K562 (cell line): ENCODE measurements at regions not wholly inside any gene's neighbourhood (a gene's known extent, or its start where the extent isn't known, plus 50 kb on each side); places are given as distances from the start of the nearest gene placed in this dataset.
A peak's percentile ranks its signal among the peaks of the same experiment; 100 is the strongest.

Experiments used
- ATAC-seq: fragments of 200-7000 bp; cut with Tn5 transposase; 3 replicates; pipeline ENCODE4 v1.9.1; 2020; ENCODE audit warnings: moderate library complexity
- BruUV-seq: library from RNA; stranded (reverse); fragments of 400-500 nt; replicated peaks from 2 replicates; lab custom pipeline; 2021; lab: Mats Ljungman, UMichigan
- CTCF ChIA-PET: fragments of 300-600 bp; formaldehyde crosslinking; extraction: SDS; loops from one replicate; lab custom pipeline; 2021; ENCODE audit warnings: low intra/inter-chr PET ratio; lab: Yijun Ruan, JAX
- POLR2A ChIA-PET: fragments of 300-600, 350-650 bp; sonication (Branson Sonifier 250); formaldehyde crosslinking; extraction: SDS; loops from one replicate; lab custom pipeline; 2021; ENCODE audit warnings: antibody characterized with exemption, inconsistent platforms; lab: Yijun Ruan, JAX
- DNase-seq, 4 experiments: peaks; one replicate each; pipeline versions ENCODE4 v3.0.0 to v3.0.0-alpha.2; 2011 to 2018; ENCODE audit warnings: low spot score in 3 of 4, mixed read lengths in 3 of 4; ENCODE audit errors: extremely low read depth in 1 of 4
- FAIRE-seq: peaks from 2 replicates; lab custom pipeline; 2011; peaks lifted over from hg19 to GRCh38; lab: Jason Lieb, UNC
- H2AFZ ChIP-seq: 2 replicates; pipeline ENCODE4 v1.6.0; 2011; ENCODE audit warnings: low read depth, low read length, control low read depth, inconsistent platforms
- H3K27ac ChIP-seq: fragments of 200-600 bp; 3 replicates; pipeline ENCODE4 v1.8.0; 2011; ENCODE audit warnings: low read depth, mild to moderate bottlenecking, control low read depth, inconsistent platforms, low read length, moderate library complexity, mixed read lengths; ENCODE audit errors: extremely low read depth
- H3K27me3 ChIP-seq, 2 experiments: fragments of 300-600 bp in 1 of 2; 2 replicates in 1 of 2; 3 replicates in 1 of 2; pipeline versions ENCODE4 v1.6.0 to v1.8.0; 2011; ENCODE audit warnings: inconsistent platforms in 2 of 2, low read length in 2 of 2, mild to moderate bottlenecking in 1 of 2, mixed read lengths in 1 of 2, moderate library complexity in 1 of 2; ENCODE audit not compliant: control insufficient read depth in 2 of 2, insufficient read depth in 2 of 2
- H3K36me3 ChIP-seq: fragments of 300-600 bp; 3 replicates; pipeline ENCODE4 v1.8.0; 2011; ENCODE audit warnings: mild to moderate bottlenecking, low read length, inconsistent platforms; ENCODE audit not compliant: control insufficient read depth, insufficient read depth
- H3K4me1 ChIP-seq, 2 experiments: fragments of 200-600 bp in 1 of 2; replicated peaks in 1 of 2; 2 replicates in 1 of 2; 3 replicates in 1 of 2; pipeline versions ENCODE4 v1.5.1 to v1.8.0; 2011; ENCODE audit warnings: inconsistent platforms in 2 of 2, low read length in 2 of 2, mild to moderate bottlenecking in 1 of 2, mixed read lengths in 1 of 2, moderate library complexity in 1 of 2; ENCODE audit not compliant: control insufficient read depth in 2 of 2, insufficient read depth in 2 of 2
- H3K4me2 ChIP-seq: 2 replicates; pipeline ENCODE4 v1.6.1; 2011; ENCODE audit warnings: low read length, control low read depth, inconsistent platforms, mixed read lengths; ENCODE audit not compliant: insufficient read depth
- H3K4me3 ChIP-seq: fragments of 200-600 bp; sonication (generic), shearing (Covaris generic); 2 replicates; pipeline ENCODE4 v1.5.1; 2016; ENCODE audit warnings: control low read depth, inconsistent platforms
- H3K79me2 ChIP-seq: fragments of 200-600 bp; 3 replicates; pipeline ENCODE4 v1.8.0; 2011; ENCODE audit warnings: low read length, inconsistent platforms; ENCODE audit not compliant: control insufficient read depth, insufficient read depth
- H3K9ac ChIP-seq, 2 experiments: 2 replicates each; pipeline versions ENCODE4 v1.6.0 to v1.6.1; 2011; ENCODE audit warnings: low read depth in 2 of 2, low read length in 2 of 2, control low read depth in 1 of 2, inconsistent platforms in 1 of 2, mild to moderate bottlenecking in 1 of 2, mixed read lengths in 1 of 2; ENCODE audit not compliant: insufficient read depth in 1 of 2
- H3K9me1 ChIP-seq: one replicate; pipeline ENCODE4 v1.6.0; 2011; ENCODE audit warnings: inconsistent platforms, mild to moderate bottlenecking, low read length, moderate library complexity; ENCODE audit not compliant: control insufficient read depth, insufficient read depth
- H3K9me3 ChIP-seq: replicated peaks from 2 replicates; pipeline ENCODE4 v1.5.1; 2011; ENCODE audit warnings: low read depth, low read length, inconsistent platforms; ENCODE audit not compliant: control insufficient read depth, insufficient read depth
- H4K20me1 ChIP-seq: replicated peaks from 2 replicates; pipeline ENCODE4 v1.6.1; 2011; ENCODE audit warnings: low read length, inconsistent platforms, mixed read lengths; ENCODE audit not compliant: control insufficient read depth, insufficient read depth
- BACH1 ChIP-seq: fragments of 200-800 bp; sonication (Bioruptor generic); IDR thresholded peaks from 2 replicates; pipeline ENCODE4 v1.6.1; 2016; ENCODE audit warnings: missing genetic modification characterization, missing compliant biosample characterization
- CCNT2 ChIP-seq: IDR thresholded peaks from 2 replicates; pipeline ENCODE4 v1.6.1; 2011; ENCODE audit warnings: borderline replicate concordance, low read depth, mild to moderate bottlenecking, moderate library complexity, mixed read lengths, low read length; ENCODE audit not compliant: insufficient read length; ENCODE audit errors: extremely low read depth
- DIDO1 ChIP-seq: fragments of 450-650 bp; IDR thresholded peaks from 2 replicates; pipeline ENCODE4 v1.6.1; 2016; ENCODE audit warnings: low read depth, missing biosample characterization, missing genetic modification characterization
- FOXP1 ChIP-seq: sonication (generic); formaldehyde crosslinking; IDR thresholded peaks from 2 replicates; pipeline ENCODE4 v1.8.0; 2022; ENCODE audit warnings: mild to moderate bottlenecking, missing genetic modification reagents
- HDAC3 ChIP-seq: fragments of 450-650 bp; IDR thresholded peaks from 2 replicates; pipeline ENCODE4 v1.6.1; 2018; ENCODE audit warnings: borderline replicate concordance, mild to moderate bottlenecking, moderate library complexity; ENCODE audit not compliant: partially characterized antibody
- PHTF2 ChIP-seq: fragments of 250-450 bp; sonication (Bioruptor Pico); IDR thresholded peaks from 2 replicates; pipeline ENCODE4 v1.5.0; 2021; ENCODE audit warnings: mild to moderate bottlenecking
- ZKSCAN1 ChIP-seq: fragments of 150-350 bp; IDR thresholded peaks from 2 replicates; pipeline ENCODE4 v1.6.1; 2016; ENCODE audit warnings: low read depth, low read length
- ZNF444 ChIP-seq: fragments of 250-450 bp; sonication (Bioruptor Pico); IDR thresholded peaks from 2 replicates; pipeline ENCODE4 v1.4.0; 2020; ENCODE audit warnings: mild to moderate bottlenecking, moderate library complexity
- ZNF780A ChIP-seq: fragments of 250-450 bp; sonication (Bioruptor Pico); IDR thresholded peaks from 2 replicates; pipeline ENCODE4 v1.5.0; 2021; ENCODE audit warnings: mild to moderate bottlenecking
- ZNF79 ChIP-seq: fragments of 250-450 bp; sonication (Bioruptor Pico); IDR thresholded peaks from 2 replicates; pipeline ENCODE4 v1.4.0; 2020; ENCODE audit warnings: low read depth, mild to moderate bottlenecking, moderate library complexity
- WGBS: fragments of 100-300 bp; shearing (Covaris generic); methylation state at CpG from one replicate; pipeline ENCODE4 v1.1.6; 2016; ENCODE audit warnings: low coverage, mixed read lengths; ENCODE audit not compliant: insufficient coverage; ENCODE audit errors: missing lambda C conversion rate; 5-methylcytosine and 5-hydroxymethylcytosine counted together
- in situ Hi-C: fragments of 300-500 bp; cut with MboI; formaldehyde crosslinking; loops from 4 replicates; pipeline ENCODE4 v1.15.0; 2018; ENCODE audit warnings: inconsistent platforms, mixed read lengths
- intact Hi-C: fragments of 100-400 bp; cut with micrococcal nuclease; formaldehyde crosslinking; loops from 2 replicates; pipeline ENCODE4 v1.14.2; 2022
- TF ChIP-seq, protein P1 (sequence below): fragments of 250-450 bp; sonication (Bioruptor Pico); IDR thresholded peaks from 2 replicates; pipeline ENCODE4 v1.8.0; 2021; ENCODE audit warnings: moderate library complexity, mild to moderate bottlenecking, inconsistent platforms
- TF ChIP-seq, protein P2 (sequence below), 2 experiments: fragments of 450-650 bp in 1 of 2; sonication (generic) in 1 of 2; formaldehyde crosslinking in 1 of 2; IDR thresholded peaks in 1 of 2; conservative IDR thresholded peaks in 1 of 2; 2 replicates each; pipeline versions ENCODE4 v1.6.1 to v1.8.1; 2016 to 2023; ENCODE audit warnings: mild to moderate bottlenecking in 2 of 2, moderate library complexity in 2 of 2, inconsistent platforms in 1 of 2, missing genetic modification reagents in 1 of 2

DNA sequence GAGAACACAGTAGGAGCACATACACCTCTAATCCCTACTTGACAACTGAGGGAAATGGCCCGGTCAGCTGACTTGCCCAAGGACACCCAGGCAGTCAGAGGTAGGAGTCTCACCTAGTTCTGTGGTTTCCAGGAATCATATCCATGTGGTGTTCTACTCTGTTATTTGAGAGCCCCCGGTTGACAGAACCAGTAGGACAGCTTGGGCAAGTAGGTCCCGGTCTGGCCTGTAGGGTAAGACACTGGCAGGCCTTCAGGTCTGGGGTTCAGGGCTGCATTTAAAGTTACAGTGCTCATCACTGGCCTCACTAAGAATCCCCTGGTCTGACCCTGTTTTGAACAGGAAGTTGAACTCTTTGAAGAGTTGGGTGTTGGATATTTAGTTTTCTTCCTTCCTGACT lies 476.1 kb downstream of the SHQ1 start:
- ChIA-PET POLR2A (interaction anchor here (0.7 kb wide), 1 partner anchor 212 kb away, joined by 3 read pairs; no protein-coding TSS in a partner anchor), CTCF (no interaction called here)
- no peak overlapping the region for H3K27ac ChIP-seq
- 38% methylated on average over 3 of the region's 3 CpGs for WGBS
- no peak overlapping the region for H3K4me3 ChIP-seq
- DNase-seq: no peak
- peak; percentile 39 for ATAC-seq
- BruUV-seq: no TSS peak
- intact Hi-C loops: no loop called here
- H3K36me3 ChIP-seq: peaks cover 14% of the 10 kb centered on the region; the same call in 2 of the 3 replicates
- peak; percentile 48 for FAIRE-seq
- H3K9me3 ChIP-seq: no peaks in the 10 kb centered on the region
- no peaks in the 10 kb centered on the region for H3K9me1 ChIP-seq
- H4K20me1 ChIP-seq: no peaks in the 10 kb centered on the region
- H3K27me3 ChIP-seq: no peaks in the 10 kb centered on the region
- H3K79me2 ChIP-seq: no peaks in the 10 kb centered on the region
- TF ChIP-seq FOXP1 (CRISPR knock-in tag): no peak
- 0 out of 2 replicates have a peak, but pooled peaks have one; percentile 15 for TF ChIP-seq ZKSCAN1
- H2AFZ ChIP-seq: no peak overlapping the region
- H3K9ac ChIP-seq: no peak overlapping the region
- peaks cover 0 to 4% of the 10 kb centered on the region in 2 experiments; a peak in 3 of 5 replicates for H3K4me1 ChIP-seq
- no peak overlapping the region for H3K4me2 ChIP-seq
- in situ Hi-C loops: no loop called here

DNA sequence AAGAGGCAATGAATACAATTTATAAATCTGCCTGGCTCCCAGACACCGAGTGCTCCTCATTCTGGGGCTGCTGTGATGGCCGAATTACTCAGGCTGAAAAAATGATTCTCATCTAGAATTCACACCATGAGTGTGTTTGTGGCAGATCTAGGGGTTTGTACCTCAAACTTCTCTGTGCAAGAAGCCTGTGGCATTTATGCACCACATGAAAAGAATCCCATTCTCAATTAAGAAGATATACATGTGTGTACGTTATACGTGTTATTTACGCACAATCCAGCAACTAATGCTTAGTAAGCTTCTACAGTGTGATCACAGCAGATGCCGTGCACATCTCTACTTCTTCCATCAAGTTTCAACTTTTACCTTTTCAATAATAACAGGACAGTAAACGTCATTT lies 476.8 kb downstream of the SHQ1 start:
- Histone ChIP-seq H4K20me1 (no peaks in the 10 kb centered on the region), H3K9ac (no peak overlapping the region), H3K4me3 (no peak overlapping the region), H3K9me3 (no peaks in the 10 kb centered on the region), H2AFZ (no peak overlapping the region), H3K36me3 (peaks cover 9% of the 10 kb centered on the region; the same call in 1 of the 3 replicates), H3K4me1 (peaks cover 0 to 4% of the 10 kb centered on the region in 2 experiments; a peak in 3 of 5 replicates), H3K9me1 (no peaks in the 10 kb centered on the region), H3K27me3 (no peaks in the 10 kb centered on the region), H3K27ac (no peak overlapping the region), H3K4me2 (no peak overlapping the region), H3K79me2 (no peaks in the 10 kb centered on the region)
- WGBS: 78% methylated on average over 7 of the region's 7 CpGs
- ChIA-PET CTCF (no interaction called here), POLR2A (no interaction called here)
- FAIRE-seq (no peak), ATAC-seq (no peak), DNase-seq (no peak)
- in situ Hi-C loops: no loop called here
- no TSS peak for BruUV-seq
- intact Hi-C loops: no loop called here
- no peak for TF ChIP-seq ZNF444 (CRISPR knock-in tag)
- TF ChIP-seq, protein P1, sequence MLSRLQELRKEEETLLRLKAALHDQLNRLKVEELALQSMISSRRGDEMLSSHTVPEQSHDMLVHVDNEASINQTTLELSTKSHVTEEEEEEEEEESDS (CRISPR knock-in tag): no peak
- TF ChIP-seq ZNF79 (CRISPR knock-in tag): no peak
- no peak for TF ChIP-seq ZNF780A
- TF ChIP-seq BACH1: no peak
- TF ChIP-seq CCNT2: no peak
- TF ChIP-seq PHTF2 (CRISPR knock-in tag): no peak
- no peak for TF ChIP-seq HDAC3
- TF ChIP-seq, protein P2, sequence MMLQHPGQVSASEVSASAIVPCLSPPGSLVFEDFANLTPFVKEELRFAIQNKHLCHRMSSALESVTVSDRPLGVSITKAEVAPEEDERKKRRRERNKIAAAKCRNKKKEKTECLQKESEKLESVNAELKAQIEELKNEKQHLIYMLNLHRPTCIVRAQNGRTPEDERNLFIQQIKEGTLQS (IDR thresholded peaks at IDR 0.05): no peak
- TF ChIP-seq, protein P2 (CRISPR knock-in tag; conservative IDR thresholded peaks at IDR 0.05): no peak
- no peak for TF ChIP-seq DIDO1 (tag)
